ENCODE measurements at regions not wholly inside any gene's neighbourhood (a gene's known extent, or its start where the extent isn't known, plus 50 kb on each side); places are given as distances from the start of the nearest gene placed in this dataset.

DNA sequence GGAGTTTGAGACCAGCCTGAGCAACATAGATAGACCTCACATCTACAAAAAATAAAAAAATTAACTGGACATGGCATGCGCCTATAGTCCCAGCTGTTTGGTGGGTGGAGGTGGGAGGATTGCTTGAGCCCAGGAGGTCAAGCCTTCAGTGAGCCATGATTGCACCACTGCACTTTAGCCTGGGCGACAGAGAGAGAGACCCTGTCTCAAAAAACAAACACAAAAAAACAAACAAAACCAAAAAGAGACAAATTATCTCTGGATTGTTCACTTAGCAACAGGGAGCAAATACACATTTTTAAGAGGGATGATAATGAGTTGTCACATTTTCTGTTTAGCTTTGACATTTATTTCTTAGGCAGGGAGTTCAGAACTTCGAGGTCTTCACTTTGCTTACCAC, 155.4 kb downstream of the CEP135 start (continued):
- TF ChIP-seq AKAP8 (CRISPR knock-in tag; IDR thresholded peaks at IDR 0.05) (no peak), TBL1XR1 (IDR thresholded peaks at IDR 0.05; ENCODE audit: borderline replicate concordance, low read length, partially characterized antibody) (no peak), HOXA3 (CRISPR knock-in tag; IDR thresholded peaks at IDR 0.05) (peak; percentile 37; the same call in 1 of the 2 replicates), SOX13 (IDR thresholded peaks at IDR 0.05) (no peak), SOX13 (CRISPR knock-in tag; conservative IDR thresholded peaks at IDR 0.05 in 1 of 2, IDR thresholded peaks at IDR 0.05 in 1 of 2) (peak in 1 of 2 experiments; percentile 47; a peak in 1 of 4 replicates), NCOA2 (CRISPR knock-in tag; IDR thresholded peaks at IDR 0.05) (0 out of 2 replicates have a peak, but pooled peaks have one; percentile 24), HMG20A (CRISPR knock-in tag; IDR thresholded peaks at IDR 0.05; ENCODE audit: borderline replicate concordance) (no peak), SAP130 (CRISPR knock-in tag; IDR thresholded peaks at IDR 0.05; ENCODE audit: low read depth) (peak; percentile 49), ZNF530 (CRISPR knock-in tag; IDR thresholded peaks at IDR 0.05; ENCODE audit: low read depth) (no peak), RARA (CRISPR knock-in tag; IDR thresholded peaks at IDR 0.05) (0 out of 2 replicates have a peak, but pooled peaks have one; percentile 22), MIXL1 (CRISPR knock-in tag; IDR thresholded peaks at IDR 0.05) (peak; percentile 47; the same call in 1 of the 2 replicates), GFI1 (CRISPR knock-in tag; IDR thresholded peaks at IDR 0.05; ENCODE audit: borderline replicate concordance) (peak; percentile 43; the same call in 1 of the 2 replicates), ZNF326 (CRISPR knock-in tag; IDR thresholded peaks at IDR 0.05; ENCODE audit: borderline replicate concordance) (no peak), PITX1 (CRISPR knock-in tag; IDR thresholded peaks at IDR 0.05) (peak; percentile 59; the same call in 1 of the 2 replicates), EP300 (IDR thresholded peaks at IDR 0.05; ENCODE audit: low read depth in 2 of 2, low read length in 2 of 2) (peak in 1 of 2 experiments; percentile 60; a peak in 1 of 4 replicates), EP300 (CRISPR knock-in tag; IDR thresholded peaks at IDR 0.05; ENCODE audit: borderline replicate concordance) (no peak), NR2F6 (IDR thresholded peaks at IDR 0.05) (peak; percentile 48; the same call in 1 of the 2 replicates), NR2F6 (CRISPR knock-in tag; IDR thresholded peaks at IDR 0.05) (peak; percentile 52), TBX3 (IDR thresholded peaks at IDR 0.05; ENCODE audit: borderline replicate concordance) (peak; percentile 64; the same call in 1 of the 2 replicates), HNF4A (CRISPR knock-in tag; IDR thresholded peaks at IDR 0.05) (peak; percentile 77), TBX2 (CRISPR knock-in tag; IDR thresholded peaks at IDR 0.05; ENCODE audit: borderline replicate concordance) (0 out of 2 replicates have a peak, but pooled peaks have one; percentile 42), ZNF274 (CRISPR knock-in tag; IDR thresholded peaks at IDR 0.05) (no peak), JUN (CRISPR knock-in tag; IDR thresholded peaks at IDR 0.05) (no peak), NR2C2 (CRISPR knock-in tag; IDR thresholded peaks at IDR 0.05; ENCODE audit: borderline replicate concordance) (peak; percentile 31; the same call in 1 of the 2 replicates), SMC3 (IDR thresholded peaks at IDR 0.05; ENCODE audit: low read length) (no peak), ZNF552 (CRISPR knock-in tag; IDR thresholded peaks at IDR 0.05; ENCODE audit: borderline replicate concordance) (no peak), ZNF430 (CRISPR knock-in tag; IDR thresholded peaks at IDR 0.05) (0 out of 2 replicates have a peak, but pooled peaks have one; percentile 56), DPF2 (CRISPR knock-in tag; IDR thresholded peaks at IDR 0.05; ENCODE audit: borderline replicate concordance, low read depth) (0 out of 2 replicates have a peak, but pooled peaks have one; percentile 38), ZNF562 (CRISPR knock-in tag; IDR thresholded peaks at IDR 0.05; ENCODE audit: borderline replicate concordance) (no peak), CEBPG (CRISPR knock-in tag; IDR thresholded peaks at IDR 0.05) (peak; percentile 82)
- TF ChIP-seq, protein P1, sequence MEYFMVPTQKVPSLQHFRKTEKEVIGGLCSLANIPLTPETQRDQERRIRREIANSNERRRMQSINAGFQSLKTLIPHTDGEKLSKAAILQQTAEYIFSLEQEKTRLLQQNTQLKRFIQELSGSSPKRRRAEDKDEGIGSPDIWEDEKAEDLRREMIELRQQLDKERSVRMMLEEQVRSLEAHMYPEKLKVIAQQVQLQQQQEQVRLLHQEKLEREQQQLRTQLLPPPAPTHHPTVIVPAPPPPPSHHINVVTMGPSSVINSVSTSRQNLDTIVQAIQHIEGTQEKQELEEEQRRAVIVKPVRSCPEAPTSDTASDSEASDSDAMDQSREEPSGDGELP (IDR thresholded peaks at IDR 0.05; ENCODE audit: borderline replicate concordance, low read depth) = peak; percentile 71
- TF ChIP-seq, protein P2, sequence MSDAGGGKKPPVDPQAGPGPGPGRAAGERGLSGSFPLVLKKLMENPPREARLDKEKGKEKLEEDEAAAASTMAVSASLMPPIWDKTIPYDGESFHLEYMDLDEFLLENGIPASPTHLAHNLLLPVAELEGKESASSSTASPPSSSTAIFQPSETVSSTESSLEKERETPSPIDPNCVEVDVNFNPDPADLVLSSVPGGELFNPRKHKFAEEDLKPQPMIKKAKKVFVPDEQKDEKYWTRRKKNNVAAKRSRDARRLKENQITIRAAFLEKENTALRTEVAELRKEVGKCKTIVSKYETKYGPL (CRISPR knock-in tag; IDR thresholded peaks at IDR 0.05) = no peak
- TF ChIP-seq, protein P3, sequence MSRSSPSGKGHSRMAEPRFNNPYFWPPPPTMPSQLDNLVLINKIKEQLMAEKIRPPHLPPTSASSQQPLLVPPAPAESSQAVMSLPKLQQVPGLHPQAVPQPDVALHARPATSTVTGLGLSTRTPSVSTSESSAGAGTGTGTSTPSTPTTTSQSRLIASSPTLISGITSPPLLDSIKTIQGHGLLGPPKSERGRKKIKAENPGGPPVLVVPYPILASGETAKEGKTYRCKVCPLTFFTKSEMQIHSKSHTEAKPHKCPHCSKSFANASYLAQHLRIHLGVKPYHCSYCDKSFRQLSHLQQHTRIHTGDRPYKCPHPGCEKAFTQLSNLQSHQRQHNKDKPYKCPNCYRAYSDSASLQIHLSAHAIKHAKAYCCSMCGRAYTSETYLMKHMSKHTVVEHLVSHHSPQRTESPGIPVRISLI (CRISPR knock-in tag; IDR thresholded peaks at IDR 0.05; ENCODE audit: borderline replicate concordance) = peak; percentile 17; the same call in 1 of the 2 replicates

Data from HepG2 (cell line).